SK-N-SH (cell line): ENCODE measurements at regions not wholly inside any gene's neighbourhood (a gene's known extent, or its start where the extent isn't known, plus 50 kb on each side); places are given as distances from the start of the nearest gene placed in this dataset.

Experiments used
- CTCF ChIA-PET: fragments of 300-600, 350-600 bp; formaldehyde crosslinking; extraction: SDS; loops from one replicate; lab custom pipeline; 2021; lab: Yijun Ruan, JAX
- POLR2A ChIA-PET: fragments of 350-600 bp; sonication (Branson Sonifier 250); formaldehyde crosslinking; extraction: SDS; loops from one replicate; lab custom pipeline; 2020; ENCODE audit warnings: antibody characterized with exemption, inconsistent platforms; lab: Yijun Ruan, JAX
- DNase-seq: peaks from one replicate; pipeline ENCODE4 v3.0.0; 2012
- H2AFZ ChIP-seq: fragments of 200-600 bp; sonication (generic); 2 replicates; pipeline ENCODE4 v1.8.1; 2016; ENCODE audit warnings: antibody characterized with exemption, mild to moderate bottlenecking, low read depth
- H3F3A ChIP-seq: fragments of 200-600 bp; sonication (generic); replicated peaks from 2 replicates; pipeline ENCODE3; 2016; ENCODE audit warnings: antibody characterized with exemption, mild to moderate bottlenecking; ENCODE audit not compliant: insufficient read depth
- H3K27ac ChIP-seq, 2 experiments: fragments of 200-500 bp in 1 of 2; fragments of 200-600 bp in 1 of 2; sonication (Bioruptor generic) in 1 of 2; sonication (generic), shearing (Covaris generic) in 1 of 2; 2 replicates each; pipeline versions ENCODE4 v1.5.1 to v1.6.1; 2014 to 2016; ENCODE audit warnings: low read depth in 2 of 2, inconsistent platforms in 1 of 2, low read length in 1 of 2, mild to moderate bottlenecking in 1 of 2, mixed read lengths in 1 of 2
- H3K27me3 ChIP-seq: fragments of 200-600 bp; sonication (generic), shearing (Covaris generic); 2 replicates; pipeline ENCODE4 v1.6.1; 2016; ENCODE audit warnings: mixed run types; ENCODE audit not compliant: insufficient read depth
- H3K36me3 ChIP-seq, 2 experiments: fragments of 200-500 bp in 1 of 2; fragments of 200-600 bp in 1 of 2; sonication (Bioruptor generic) in 1 of 2; sonication (generic) in 1 of 2; replicated peaks in 1 of 2; 2 replicates each; pipeline versions ENCODE3 to v1.5.1; 2014 to 2016; ENCODE audit warnings: low read length in 1 of 2, mild to moderate bottlenecking in 1 of 2; ENCODE audit not compliant: insufficient read depth in 2 of 2, control insufficient read depth in 1 of 2
- H3K4me1 ChIP-seq, 2 experiments: fragments of 200-500 bp in 1 of 2; fragments of 200-600 bp in 1 of 2; sonication (Bioruptor generic) in 1 of 2; sonication (generic), shearing (Covaris generic) in 1 of 2; 2 replicates each; pipeline versions ENCODE4 v1.5.1 to v1.6.1; 2014 to 2016; ENCODE audit warnings: low read depth in 1 of 2, low read length in 1 of 2, mixed run types in 1 of 2; ENCODE audit not compliant: insufficient read depth in 2 of 2, control insufficient read depth in 1 of 2
- H3K4me2 ChIP-seq: fragments of 200-600 bp; sonication (generic), shearing (Covaris generic); 2 replicates; pipeline ENCODE4 v1.6.1; 2017; ENCODE audit warnings: mixed run types
- H3K4me3 ChIP-seq, 2 experiments: fragments of 200-500 bp in 1 of 2; fragments of 200-600 bp in 1 of 2; sonication (Bioruptor generic) in 1 of 2; sonication (generic), shearing (Covaris generic) in 1 of 2; 2 replicates each; pipeline versions ENCODE4 v1.5.1 to v1.8.1; 2014 to 2016; ENCODE audit warnings: low read depth in 2 of 2, inconsistent platforms in 1 of 2, low read length in 1 of 2, mild to moderate bottlenecking in 1 of 2, mixed read lengths in 1 of 2, moderate library complexity in 1 of 2
- H3K79me2 ChIP-seq: fragments of 200-600 bp; sonication (generic); 2 replicates; pipeline ENCODE4 v1.8.1; 2017; ENCODE audit warnings: mild to moderate bottlenecking; ENCODE audit not compliant: insufficient read depth
- H3K9ac ChIP-seq: fragments of 200-600 bp; sonication (generic); 2 replicates; pipeline ENCODE4 v1.6.1; 2017; ENCODE audit warnings: mixed run types
- H3K9me2 ChIP-seq: fragments of 200-600 bp; sonication (generic); 2 replicates; pipeline ENCODE4 v1.6.1; 2017; ENCODE audit warnings: mixed run types
- H3K9me3 ChIP-seq: fragments of 200-600 bp; sonication (generic); 2 replicates; pipeline ENCODE4 v1.6.1; 2017; ENCODE audit warnings: mixed run types, mild to moderate bottlenecking, moderate library complexity
- H4K20me1 ChIP-seq: fragments of 200-600 bp; sonication (generic); 2 replicates; pipeline ENCODE4 v1.6.1; 2017; ENCODE audit warnings: mild to moderate bottlenecking, mixed run types; ENCODE audit not compliant: insufficient read depth
- CTCF ChIP-seq: fragments of 200-600 bp; sonication (generic); IDR thresholded peaks from 2 replicates; pipeline ENCODE4 v1.6.1; 2017; ENCODE audit warnings: antibody characterized with exemption, mild to moderate bottlenecking, moderate library complexity
- ELF1 ChIP-seq: IDR thresholded peaks from 2 replicates; pipeline ENCODE4 v1.4.0; 2012
- EP300 ChIP-seq, 2 experiments: IDR thresholded peaks; 2 replicates each; pipeline versions ENCODE4 v1.4.0 to v1.6.1; 2012; ENCODE audit warnings: borderline replicate concordance in 1 of 2, low read depth in 1 of 2, low read length in 1 of 2
- EZH2phosphoT487 ChIP-seq: fragments of 200-600 bp; sonication (generic); IDR thresholded peaks from 2 replicates; pipeline ENCODE4 v1.6.1; 2017; ENCODE audit warnings: low read depth, mixed run types, mild to moderate bottlenecking, antibody characterized with exemption, moderate library complexity, borderline replicate concordance
- FOSL2 ChIP-seq: IDR thresholded peaks from 2 replicates; pipeline ENCODE4 v1.4.0; 2012; ENCODE audit warnings: low read depth, mild to moderate bottlenecking, moderate library complexity, borderline replicate concordance
- FOXM1 ChIP-seq: IDR thresholded peaks from 2 replicates; pipeline ENCODE4 v1.4.0; 2012; ENCODE audit warnings: low read depth, mild to moderate bottlenecking
- MAX ChIP-seq: IDR thresholded peaks from 2 replicates; pipeline ENCODE4 v1.4.0; 2012; ENCODE audit warnings: low read depth
- RXRA ChIP-seq: IDR thresholded peaks from 2 replicates; pipeline ENCODE4 v1.4.0; 2012; ENCODE audit warnings: low read depth, mild to moderate bottlenecking, borderline replicate concordance
- SIN3A ChIP-seq: IDR thresholded peaks from 2 replicates; pipeline ENCODE4 v1.6.1; 2012; ENCODE audit warnings: low read depth, mild to moderate bottlenecking, low read length, moderate library complexity, borderline replicate concordance
- SMC3 ChIP-seq: IDR thresholded peaks from 2 replicates; pipeline ENCODE4 v1.6.1; 2012; ENCODE audit warnings: low read depth, low read length, improper control_type of control experiment
- TAF1 ChIP-seq: IDR thresholded peaks from 2 replicates; pipeline ENCODE4 v1.6.1; 2012; ENCODE audit warnings: low read depth, mild to moderate bottlenecking, low read length, moderate library complexity, borderline replicate concordance
- YY1 ChIP-seq: IDR thresholded peaks from 2 replicates; pipeline ENCODE4 v1.4.0; 2012; ENCODE audit warnings: low read depth, mild to moderate bottlenecking
- WGBS: methylation state at CpG from one replicate; pipeline ENCODE4 v1.1.6; 2017; ENCODE audit warnings: low lambda C conversion rate; 5-methylcytosine and 5-hydroxymethylcytosine counted together

- H3K4me3 ChIP-seq: no peak overlapping the region
- 54% methylated on average over 8 of the region's 8 CpGs for WGBS
- CTCF ChIA-PET: interaction anchor here (1.0 kb wide), 1 partner anchor 212 kb away, joined by 3 read pairs; no protein-coding TSS in a partner anchor
Observed at GRCh38 chr21:16117851-16118590, 388.2 kb downstream of the USP25 start.

GRCh38 chr21:16124378-16125138 is 394.8 kb downstream of the USP25 start:
- no peak for DNase-seq
- no peak overlapping the region for H3K4me2 ChIP-seq
- H3K27me3 ChIP-seq: no peaks in the 10 kb centered on the region
- H3K9ac ChIP-seq: no peak overlapping the region
- no peak overlapping the region for H2AFZ ChIP-seq
- CTCF ChIA-PET: interaction anchor here (0.6 to 1.8 kb wide), 3 partner anchors 13 to 182 kb away, joined by 3 to 6 read pairs (median 4); no protein-coding TSS in a partner anchor
- H3K9me2 ChIP-seq: no peaks in the 10 kb centered on the region
- H3K27ac ChIP-seq: peak overlapping the region in 1 of 2 experiments; percentile 62; a peak in 2 of 4 replicates
- no peaks in the 10 kb centered on the region for H4K20me1 ChIP-seq
- H3K36me3 ChIP-seq: no peaks in the 10 kb centered on the region
- no peaks in the 10 kb centered on the region for H3K79me2 ChIP-seq
- no peaks in the 10 kb centered on the region for H3F3A ChIP-seq
- 50% methylated on average over 5 of the region's 5 CpGs for WGBS
- H3K9me3 ChIP-seq: no peaks in the 10 kb centered on the region
- POLR2A ChIA-PET: no interaction called here
- no peak overlapping the region for H3K4me3 ChIP-seq
- H3K4me1 ChIP-seq: peaks cover 0 to 7% of the 10 kb centered on the region in 2 experiments; a peak in 1 of 4 replicates
- 0 out of 4 replicates have a peak, but pooled peaks of 1 of the 2 experiments have one; percentile 9 for TF ChIP-seq EP300 (IDR thresholded peaks at IDR 0.05; ENCODE audit: borderline replicate concordance in 1 of 2, low read depth in 1 of 2, low read length in 1 of 2)
- no peak for TF ChIP-seq SMC3
- no peak for TF ChIP-seq MAX
- TF ChIP-seq FOXM1: no peak
- 0 out of 2 replicates have a peak, but pooled peaks have one; percentile 4 for TF ChIP-seq FOSL2

More at GRCh38 chr21:16117851-16118590, 388.2 kb downstream of the USP25 start:
- H3K27me3 ChIP-seq: no peaks in the 10 kb centered on the region
- no peak overlapping the region for H3K9ac ChIP-seq
- no peaks in the 10 kb centered on the region for H3K9me2 ChIP-seq
- no peaks in the 10 kb centered on the region for H3K9me3 ChIP-seq
- H3K4me1 ChIP-seq: no peaks in the 10 kb centered on the region
- H2AFZ ChIP-seq: no peak overlapping the region
- no peaks in the 10 kb centered on the region for H4K20me1 ChIP-seq
- no peak for TF ChIP-seq EZH2phosphoT487
- TF ChIP-seq ELF1: no peak
- TF ChIP-seq RXRA: no peak
- no peak for TF ChIP-seq MAX
- TF ChIP-seq FOXM1: no peak
- no peak for TF ChIP-seq SMC3
- TF ChIP-seq CTCF: no peak
- no peak for TF ChIP-seq SIN3A
- TF ChIP-seq YY1: no peak
- no peak for TF ChIP-seq TAF1
- no peaks in the 10 kb centered on the region for H3F3A ChIP-seq
- no peak overlapping the region for H3K27ac ChIP-seq
- POLR2A ChIA-PET: no interaction called here
- no peak overlapping the region for H3K4me2 ChIP-seq
- no peaks in the 10 kb centered on the region for H3K36me3 ChIP-seq
- no peak for DNase-seq
- H3K79me2 ChIP-seq: no peaks in the 10 kb centered on the region
